GM18519 (cell line): ENCODE measurements at regions not wholly inside any gene's neighbourhood (a gene's known extent, or its start where the extent isn't known, plus 50 kb on each side); places are given as distances from the start of the nearest gene placed in this dataset.

Source experiments
- ATAC-seq: cut with Tn5 transposase; IDR thresholded peaks from one replicate; pipeline ENCODE4 v1.9.1; 2021; ENCODE audit warnings: mild to moderate bottlenecking, moderate library complexity; ENCODE audit not compliant: unreplicated experiment, low FRiP score

- no peak for ATAC-seq
These were observed 190.2 kb upstream of the GBE1 start for GRCh38 chr3:81951636-81952035.

GRCh38 chr3:81951106-81951505 lies 189.7 kb upstream of the GBE1 start:
- ATAC-seq: no peak

- no peak for ATAC-seq
These were observed 185.9 kb upstream of the GBE1 start for GRCh38 chr3:81947359-81947758.

- ATAC-seq: no peak
These were observed 177.2 kb upstream of the GBE1 start for GRCh38 chr3:81938681-81939080.

GRCh38 chr3:81936817-81937216 lies 175.4 kb upstream of the GBE1 start:
- no peak for ATAC-seq

GRCh38 chr3:81932681-81933080 lies 171.2 kb upstream of the GBE1 start:
- no peak for ATAC-seq

GRCh38 chr3:81931265-81932251 lies 170.1 kb upstream of the GBE1 start:
- no peak for ATAC-seq

GRCh38 chr3:81929697-81930096 lies 168.3 kb upstream of the GBE1 start:
- no peak for ATAC-seq

- ATAC-seq: no peak
These were observed 166.4 kb upstream of the GBE1 start for GRCh38 chr3:81927811-81928210.

GRCh38 chr3:81925385-81925784 lies 163.9 kb upstream of the GBE1 start:
- ATAC-seq: no peak

GRCh38 chr3:81923038-81923437 lies 161.6 kb upstream of the GBE1 start:
- no peak for ATAC-seq

GRCh38 chr3:81922404-81922803 lies 161.0 kb upstream of the GBE1 start:
- no peak for ATAC-seq

- no peak for ATAC-seq
These were observed 159.4 kb upstream of the GBE1 start for GRCh38 chr3:81920816-81921215.

GRCh38 chr3:81916890-81917289 lies 155.4 kb upstream of the GBE1 start:
- ATAC-seq: no peak

- ATAC-seq: no peak
These were observed 152.6 kb upstream of the GBE1 start for GRCh38 chr3:81913886-81914663.

- no peak for ATAC-seq
These were observed 149.8 kb upstream of the GBE1 start for GRCh38 chr3:81911221-81911620.

- peak; percentile 69 for ATAC-seq
These were observed 148.9 kb upstream of the GBE1 start for GRCh38 chr3:81910244-81910852.

GRCh38 chr3:81909796-81910195 lies 148.4 kb upstream of the GBE1 start:
- ATAC-seq: no peak

- no peak for ATAC-seq
These were observed 147.1 kb upstream of the GBE1 start for GRCh38 chr3:81908561-81908960.

GRCh38 chr3:81898336-81898735 lies 136.9 kb upstream of the GBE1 start:
- ATAC-seq: no peak

GRCh38 chr3:81894598-81894997 lies 133.2 kb upstream of the GBE1 start:
- no peak for ATAC-seq
